Umbilical cord (tissue), 1 donor: ENCODE measurements at regions not wholly inside any gene's neighbourhood (a gene's known extent, or its start where the extent isn't known, plus 50 kb on each side); places are given as distances from the start of the nearest gene placed in this dataset.
A peak's percentile ranks its signal among the peaks of the same experiment; 100 is the strongest.

Experiments
- DNase-seq: peaks from one replicate; pipeline ENCODE4 v3.0.0-alpha.2; 2015; ENCODE audit warnings: low spot score

DNA sequence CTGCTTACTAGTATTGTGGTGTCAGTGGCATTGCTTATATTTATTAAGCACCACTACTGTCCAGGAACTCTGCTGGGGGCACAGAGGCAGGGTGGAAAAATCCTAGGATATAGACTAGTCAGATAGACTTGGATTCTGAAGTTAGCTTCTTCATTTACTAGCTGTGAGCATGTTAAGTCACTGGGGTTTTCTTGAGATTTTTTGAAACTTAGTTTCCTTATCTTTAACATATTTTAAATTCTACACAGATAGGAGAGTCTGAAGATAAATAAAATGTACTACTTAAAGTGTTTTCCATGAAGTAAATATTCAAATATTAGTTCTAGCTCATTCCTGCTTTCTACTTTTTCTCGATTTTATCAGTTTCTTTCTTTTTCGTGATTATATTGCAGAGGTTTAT, 196.9 kb upstream of the GRID2 start:
- DNase-seq: peak; percentile 41

DNA sequence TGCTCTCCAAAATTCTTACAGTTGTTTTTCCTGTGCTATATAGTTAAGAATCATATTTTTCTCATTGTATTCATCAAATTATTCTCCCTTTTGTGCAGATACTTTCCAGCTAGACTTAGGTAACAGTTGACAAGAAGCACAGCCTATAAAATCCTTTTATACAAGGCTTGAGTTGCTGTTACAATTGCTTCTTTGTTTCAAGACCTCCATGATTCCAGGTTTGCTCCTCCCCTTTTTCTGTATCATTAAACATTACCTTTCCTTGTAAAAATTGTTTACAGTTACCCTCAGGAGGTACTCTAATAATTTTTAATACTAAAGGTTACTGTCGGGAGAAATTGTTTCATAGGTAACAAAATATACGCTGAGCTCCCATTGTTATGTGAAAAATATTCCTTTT, 192.3 kb upstream of the GRID2 start:
- no peak for DNase-seq

DNA sequence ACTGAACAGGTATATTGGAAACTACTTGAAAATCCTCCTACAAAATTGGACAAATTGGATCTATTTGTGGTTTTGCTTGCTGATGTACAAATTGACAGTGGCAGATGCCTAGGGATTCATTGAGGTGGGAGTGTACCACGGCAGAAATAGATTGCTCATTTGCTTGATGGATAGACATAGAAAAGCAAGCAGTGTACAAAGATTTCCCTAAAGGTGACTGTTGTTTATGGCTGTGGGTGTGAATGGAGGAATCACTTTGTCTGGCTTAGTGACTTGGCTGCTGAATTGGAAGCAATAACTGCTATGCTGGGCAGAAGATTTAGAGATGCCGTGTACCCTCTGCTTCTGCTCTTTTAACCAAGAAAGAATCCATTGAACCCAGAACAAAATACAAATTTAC, 191.0 kb upstream of the GRID2 start:
- no peak for DNase-seq

DNA sequence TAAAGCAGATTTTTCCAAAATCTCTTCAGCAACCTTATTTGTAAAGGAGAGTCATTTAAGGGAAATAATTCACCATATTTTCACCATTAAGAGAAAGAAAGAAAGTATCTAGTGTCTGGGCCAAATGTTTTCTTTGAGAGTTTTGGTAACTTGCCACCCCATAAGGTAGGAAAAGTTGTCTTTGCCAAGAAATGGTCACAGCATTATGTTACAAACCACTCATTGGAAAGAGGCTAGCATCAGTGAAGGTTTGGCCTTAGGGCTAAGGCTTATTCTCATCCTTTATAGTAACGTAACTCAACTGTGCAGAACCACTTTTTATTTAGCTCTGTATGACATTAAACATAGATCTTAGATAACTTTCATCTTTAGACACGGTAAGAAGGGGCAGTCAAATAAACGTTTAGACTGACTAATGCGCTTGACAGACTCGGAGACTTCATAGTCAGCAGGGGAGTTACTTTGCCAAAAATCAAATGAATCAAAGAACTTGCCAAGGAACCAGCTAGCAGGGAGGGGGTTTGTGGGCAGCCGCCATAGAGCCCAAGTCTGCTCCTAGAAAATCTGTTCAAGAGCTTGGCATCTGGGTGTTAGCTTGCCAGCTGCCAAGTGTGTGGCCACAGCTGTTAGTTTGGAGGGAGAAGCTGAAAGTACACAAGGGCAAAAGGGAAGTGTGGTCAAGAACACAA, 182.8 kb upstream of the GRID2 start:
- no peak for DNase-seq

DNA sequence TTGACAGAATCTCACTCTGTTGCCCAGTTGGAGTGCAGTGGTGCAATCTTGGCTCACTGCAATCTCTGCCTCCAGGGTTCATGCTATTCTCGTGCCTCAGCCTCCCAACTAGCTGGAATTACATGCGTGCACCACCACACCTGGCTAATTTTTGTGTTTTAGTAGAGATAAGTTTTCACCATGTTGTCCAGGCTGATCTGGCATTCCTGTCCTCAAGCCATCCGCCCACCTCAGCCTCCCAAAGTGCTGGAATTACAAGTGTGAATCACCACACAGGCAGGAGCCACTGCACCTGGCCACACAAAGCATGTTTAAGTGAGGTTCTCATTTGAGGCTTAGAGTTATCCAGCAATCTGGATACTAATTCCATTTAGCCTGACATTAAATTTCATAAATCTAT, 180.9 kb upstream of the GRID2 start:
- no peak for DNase-seq

DNA sequence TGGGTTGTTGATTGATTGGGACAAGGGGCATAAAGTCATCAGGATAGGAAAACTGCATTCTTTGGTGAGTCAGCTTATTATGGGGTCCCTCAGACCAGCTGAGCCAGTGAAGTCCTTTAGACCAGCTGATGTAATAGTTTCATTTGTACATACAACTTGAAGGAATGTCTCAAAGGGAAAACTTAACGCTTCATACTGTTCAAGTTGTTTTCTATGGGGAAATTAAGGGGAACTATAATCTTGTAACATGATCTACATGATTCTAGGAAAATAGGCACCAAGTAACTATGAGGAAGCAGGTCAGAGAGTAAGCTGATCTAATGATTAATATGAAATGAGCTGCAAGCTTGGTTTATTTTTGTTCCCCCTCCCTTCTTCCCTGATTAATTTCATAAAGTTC, 175.1 kb upstream of the GRID2 start:
- DNase-seq: no peak

DNA sequence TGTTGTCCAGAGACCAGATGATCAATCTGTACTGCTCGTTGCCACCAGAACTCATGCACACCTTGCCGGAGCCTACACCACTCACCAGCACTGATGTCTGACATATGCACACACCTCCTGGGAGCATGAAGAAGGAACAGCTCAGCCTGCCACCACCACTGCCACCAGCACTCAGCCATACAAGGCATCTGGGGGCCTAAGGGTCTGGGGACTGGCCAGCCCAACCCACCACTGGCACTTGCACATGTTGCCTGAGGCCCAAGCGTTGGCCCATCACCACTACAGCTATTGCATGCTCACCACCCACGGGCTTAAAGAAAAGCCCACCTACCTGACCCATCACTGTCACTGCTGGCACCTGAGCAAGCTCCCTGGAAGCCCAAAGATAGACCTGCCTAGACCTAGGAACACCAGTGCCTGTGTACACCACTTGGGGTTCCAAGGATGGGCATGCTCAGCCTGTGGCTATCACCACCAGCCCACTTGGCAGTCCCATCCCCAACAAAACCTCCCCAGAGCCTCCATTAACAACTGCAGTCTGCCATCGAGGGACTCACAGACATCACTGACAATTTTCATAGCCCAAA, 174.3 kb upstream of the GRID2 start:
- no peak for DNase-seq

DNA sequence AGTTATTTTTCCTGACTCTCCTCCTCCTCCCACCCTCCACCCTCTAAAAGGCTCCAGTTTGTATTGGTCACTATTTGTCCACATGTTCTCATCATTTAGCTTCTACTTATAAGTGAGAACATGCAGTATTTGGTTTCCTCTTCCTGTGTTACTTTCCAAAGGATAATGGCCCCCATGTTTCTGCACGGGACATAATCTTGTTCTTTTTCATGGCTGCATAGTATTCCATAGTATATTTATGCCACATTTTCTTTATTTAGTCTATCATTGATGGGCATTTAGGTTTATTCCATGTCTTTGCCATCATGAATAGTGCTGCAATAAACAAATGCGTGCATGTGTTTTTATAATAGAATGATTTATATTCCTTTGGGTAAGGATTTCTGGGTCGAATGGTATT, 167.3 kb upstream of the GRID2 start:
- no peak for DNase-seq

DNA sequence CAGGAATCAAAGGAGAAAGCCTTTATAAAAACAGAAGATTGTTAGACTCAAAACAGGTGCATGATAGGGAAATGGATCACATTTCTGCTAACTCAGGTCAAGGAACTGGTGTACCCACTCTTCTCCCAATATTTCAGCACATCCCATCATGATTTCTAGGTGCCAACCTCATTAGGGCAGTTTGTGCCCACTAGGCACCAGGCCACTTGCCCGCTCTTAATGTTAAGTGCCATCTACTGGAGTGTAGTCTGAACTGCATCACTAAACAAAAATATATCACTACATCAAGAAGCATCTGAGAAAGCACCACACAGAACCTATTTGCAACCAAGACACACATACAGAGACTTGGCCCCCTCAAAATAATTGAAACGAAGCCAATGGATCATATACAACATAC, 140.4 kb upstream of the GRID2 start:
- DNase-seq: no peak

DNA sequence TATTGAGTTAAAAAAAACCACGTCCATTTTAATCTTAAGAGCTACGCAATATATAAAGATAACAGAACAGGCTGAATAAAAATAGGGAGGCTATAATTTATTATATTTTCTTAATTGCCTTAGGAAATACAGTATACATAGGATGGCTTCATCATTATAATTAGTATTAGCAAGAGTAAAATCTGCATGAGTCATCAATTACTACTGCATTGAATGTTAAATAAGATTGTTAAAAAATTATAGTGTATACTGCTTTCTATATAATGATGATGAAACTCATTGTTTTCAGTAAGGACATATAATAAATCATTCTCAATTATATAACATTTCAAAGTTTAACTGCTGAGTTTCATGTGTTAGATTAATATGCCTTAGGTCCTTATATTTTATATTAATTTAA, 133.4 kb upstream of the GRID2 start:
- no peak for DNase-seq

DNA sequence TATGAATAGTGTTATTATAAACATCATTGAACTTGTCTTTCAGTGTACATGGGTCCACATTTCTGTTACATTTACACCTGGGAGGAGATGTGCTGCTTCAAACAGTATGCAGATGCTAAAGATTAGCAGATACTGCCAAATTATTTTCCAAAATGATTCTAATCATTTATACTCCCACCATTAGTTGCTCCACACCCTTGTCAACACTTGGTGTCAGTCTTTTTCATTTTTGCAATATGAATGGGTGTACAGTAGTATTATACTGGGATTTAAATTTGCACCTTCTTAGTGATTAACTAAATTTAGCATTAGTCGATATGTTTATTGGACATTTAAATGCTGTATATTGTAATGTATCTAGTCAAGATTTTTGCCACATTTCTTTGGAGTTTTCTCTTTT, 131.6 kb upstream of the GRID2 start:
- DNase-seq: no peak

DNA sequence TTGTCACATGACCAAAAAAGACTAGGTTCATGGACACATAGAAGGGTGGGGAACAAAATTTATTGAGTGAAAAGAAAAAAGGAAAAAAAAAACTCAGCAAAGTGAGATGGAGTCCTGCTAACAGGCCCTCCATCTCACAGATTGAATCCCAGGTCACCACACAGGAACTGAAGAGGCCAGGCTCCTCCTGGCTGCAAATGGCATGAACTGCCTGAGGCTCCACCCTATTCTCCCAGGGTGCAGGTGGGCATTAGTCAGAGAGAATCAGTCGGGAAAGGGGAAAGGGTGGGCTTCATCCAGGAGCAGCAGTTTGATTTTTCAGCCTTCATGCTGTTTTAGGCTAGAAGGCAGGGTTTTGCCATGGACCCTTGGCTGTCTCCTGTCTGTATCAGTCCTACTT, 128.5 kb upstream of the GRID2 start:
- DNase-seq: no peak

DNA sequence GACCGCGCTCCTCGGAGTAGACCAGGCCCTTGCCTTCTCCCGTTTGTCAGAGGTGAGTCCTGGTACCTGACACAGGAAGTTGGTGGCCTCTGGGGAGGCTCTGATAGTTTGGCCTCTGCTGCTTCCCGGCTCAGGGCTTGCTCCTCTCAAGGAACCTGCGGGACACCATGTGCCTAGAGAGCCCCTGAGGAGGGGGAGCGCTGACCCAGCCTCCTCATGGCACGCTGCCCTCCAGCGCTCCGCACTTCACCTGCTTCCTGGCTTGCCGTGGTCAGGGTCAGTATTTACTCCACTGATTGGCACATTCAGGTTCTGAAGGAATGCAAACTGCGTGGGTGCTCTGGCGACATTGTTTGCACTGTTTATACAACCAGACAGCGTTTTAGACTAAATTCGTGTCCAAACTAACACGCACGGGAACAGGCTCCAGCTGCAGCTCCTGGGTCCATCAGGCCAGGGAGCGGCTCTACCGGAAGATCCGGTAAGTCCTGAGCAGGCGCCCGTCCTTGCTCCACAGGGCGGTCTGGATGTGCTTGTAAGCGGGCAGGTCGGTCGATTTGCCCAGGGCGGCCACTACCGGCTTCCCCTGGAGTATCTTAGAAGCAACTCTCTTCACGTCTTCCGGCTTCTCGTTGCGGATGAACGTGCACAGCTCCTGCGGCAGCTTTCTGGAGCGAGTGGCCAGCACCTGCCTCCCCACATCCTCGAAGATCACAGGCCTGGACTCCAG, 121.6 kb upstream of the GRID2 start:
- DNase-seq: no peak

DNA sequence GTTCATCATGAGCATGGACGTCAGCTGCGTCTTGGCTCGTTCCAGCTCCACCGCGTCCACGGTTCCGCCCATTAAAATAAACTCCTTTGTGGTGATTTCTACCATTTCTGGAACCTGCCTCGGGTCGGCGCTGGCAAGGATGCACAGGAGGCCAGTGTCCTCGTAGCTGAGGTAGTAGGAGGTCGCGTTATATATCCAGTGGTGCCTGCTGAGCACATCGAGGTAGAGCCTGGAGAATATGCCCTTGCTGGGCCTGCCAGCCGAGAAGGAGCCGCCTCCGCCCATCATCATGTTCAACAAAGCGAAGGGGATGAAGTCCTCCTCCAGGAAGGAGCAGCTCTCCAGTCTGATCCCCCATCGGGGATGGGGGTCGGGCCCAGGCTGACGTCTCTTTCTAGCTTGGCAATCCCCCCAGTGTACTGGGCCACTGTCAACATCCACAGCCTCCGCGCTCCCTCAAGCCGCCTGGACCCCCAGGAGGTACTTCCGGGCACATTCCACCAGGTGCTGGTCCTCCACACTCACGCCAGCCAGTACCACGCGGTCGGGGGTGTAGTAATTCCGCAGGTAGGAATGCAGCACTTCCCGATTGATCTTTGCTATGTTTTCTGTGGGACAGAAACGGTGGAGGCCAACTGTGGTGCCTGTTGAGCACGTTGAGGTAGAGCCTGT, 120.9 kb upstream of the GRID2 start:
- DNase-seq: no peak

DNA sequence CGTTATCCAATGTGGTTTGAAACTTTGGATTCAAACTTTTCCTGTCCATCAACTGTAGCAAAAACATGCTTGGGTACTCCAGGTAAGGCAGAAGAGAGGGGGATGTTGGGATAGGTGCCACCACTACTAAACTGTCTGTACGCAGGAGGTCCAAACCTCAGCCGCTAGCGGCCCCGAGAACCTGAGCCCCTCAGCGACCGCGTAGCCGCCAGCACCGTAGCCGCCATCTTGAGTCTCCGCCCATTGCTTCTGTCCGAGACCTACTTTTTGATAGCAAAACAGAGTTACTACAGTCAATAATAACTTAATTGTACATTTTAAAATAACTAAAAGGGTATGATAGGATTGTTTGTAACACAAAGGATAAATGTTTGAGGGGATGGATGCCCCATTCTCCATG, 119.9 kb upstream of the GRID2 start:
- DNase-seq: no peak

DNA sequence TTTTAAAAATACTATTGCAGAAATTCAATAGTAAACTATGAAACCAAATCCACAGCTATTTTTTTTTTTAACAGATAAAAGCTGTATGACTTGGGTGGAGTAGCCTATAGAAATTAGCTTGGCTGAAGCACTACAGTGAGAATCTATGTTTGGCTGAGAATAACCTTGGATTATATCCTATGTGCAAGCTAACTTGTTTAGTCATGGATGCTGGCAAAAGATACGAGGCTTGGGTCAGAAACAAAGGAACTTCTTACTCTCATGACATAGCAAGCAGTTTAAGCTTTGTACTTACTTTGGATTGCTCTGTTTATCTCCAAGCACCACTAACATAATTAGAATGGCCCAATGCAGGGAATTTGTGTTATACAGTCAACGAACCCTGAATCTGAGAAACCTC, 119.2 kb upstream of the GRID2 start:
- peak; percentile 6 for DNase-seq

DNA sequence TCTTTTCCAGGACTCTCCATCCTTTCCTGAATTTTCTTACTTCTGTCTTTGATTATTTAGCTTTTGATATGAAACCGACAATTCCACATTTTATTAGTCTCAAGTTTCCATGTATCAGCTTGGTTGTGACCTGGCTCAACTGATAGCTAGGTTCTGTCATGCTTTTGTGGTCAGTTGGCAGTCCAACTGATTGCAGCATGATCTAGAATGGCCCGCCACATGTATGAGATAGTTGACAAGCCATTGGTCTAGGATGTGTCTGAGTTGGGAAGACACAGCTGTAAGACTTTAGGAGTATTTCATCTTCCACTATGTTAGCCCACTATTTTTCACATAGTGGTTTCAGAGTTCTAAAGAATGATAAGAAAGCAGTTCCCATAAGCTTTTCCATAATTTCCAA, 117.5 kb upstream of the GRID2 start:
- no peak for DNase-seq

DNA sequence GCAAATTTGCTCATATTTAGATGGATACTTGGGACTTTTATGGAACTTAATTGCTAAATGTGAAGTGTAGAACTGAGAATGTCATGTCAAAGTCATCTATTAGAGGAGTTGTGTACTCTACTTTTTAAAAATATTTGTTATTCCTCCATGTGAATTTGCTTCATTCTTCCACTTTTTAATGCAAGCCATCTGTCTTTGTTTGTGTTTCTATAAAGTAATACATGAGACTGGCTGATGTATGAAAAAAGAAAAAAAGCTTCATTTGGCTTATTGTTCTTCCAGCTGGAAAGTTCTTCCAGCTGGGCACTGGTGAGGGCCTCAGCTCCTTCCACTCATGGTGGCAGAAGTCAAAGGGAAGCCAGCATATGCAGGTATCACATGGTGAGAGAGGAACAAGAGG, 114.6 kb upstream of the GRID2 start:
- DNase-seq: no peak

DNA sequence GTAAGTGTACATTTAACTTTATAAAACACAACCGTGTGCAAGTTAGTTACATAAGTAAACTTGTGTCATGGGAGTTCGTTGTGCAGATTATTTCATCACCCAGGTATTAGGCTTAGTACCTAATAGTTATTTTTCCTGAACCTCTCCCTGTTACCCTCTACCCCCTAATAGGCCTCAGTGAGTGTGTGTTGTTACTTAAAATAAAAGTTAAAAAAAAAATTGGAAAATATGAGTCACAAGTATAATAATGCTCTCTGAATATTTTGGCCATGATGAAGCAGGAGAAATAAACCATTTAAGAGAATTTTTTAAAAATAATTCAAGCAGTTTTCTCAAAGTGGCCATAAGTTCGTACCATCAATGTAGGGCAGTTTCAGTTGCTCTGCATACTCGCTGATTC, 105.1 kb upstream of the GRID2 start:
- DNase-seq: no peak

DNA sequence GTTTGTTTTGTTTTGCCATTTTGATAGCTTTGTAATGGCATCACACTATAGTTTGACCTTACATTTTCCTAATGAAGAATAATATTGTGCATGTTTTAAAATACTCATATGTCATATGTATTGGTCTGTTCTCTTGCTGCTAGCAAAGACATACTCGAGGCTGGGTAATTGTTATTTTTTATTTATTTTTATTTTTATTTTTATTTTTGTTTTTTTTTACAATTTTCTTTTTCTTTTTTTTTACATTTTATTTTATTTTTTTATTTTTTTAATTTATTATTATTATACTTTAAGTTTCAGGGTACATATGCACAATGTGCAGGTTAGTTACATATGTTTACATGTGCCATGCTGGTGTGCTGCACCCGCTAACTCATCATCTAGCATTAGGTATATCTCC, 104.6 kb upstream of the GRID2 start:
- no peak for DNase-seq

DNA sequence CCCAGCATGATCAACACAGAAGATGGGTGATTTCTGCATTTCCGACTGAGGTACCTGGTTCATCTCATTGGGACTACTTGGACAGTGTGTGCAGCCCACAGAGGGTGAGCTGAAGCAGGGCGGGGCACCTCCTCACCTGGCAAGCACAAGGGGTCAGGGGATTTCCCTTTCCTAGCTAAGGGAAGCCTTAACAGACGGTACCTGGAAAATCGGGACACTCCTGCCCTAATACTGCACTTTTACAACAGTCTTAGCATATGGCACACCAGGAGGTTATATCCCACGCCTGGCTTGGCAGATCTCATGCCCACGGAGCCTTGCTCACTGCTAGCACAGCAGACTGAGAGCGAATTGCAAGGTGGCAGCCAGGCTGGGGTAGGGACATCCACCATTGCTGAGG, 92.9 kb upstream of the GRID2 start:
- DNase-seq: no peak

DNA sequence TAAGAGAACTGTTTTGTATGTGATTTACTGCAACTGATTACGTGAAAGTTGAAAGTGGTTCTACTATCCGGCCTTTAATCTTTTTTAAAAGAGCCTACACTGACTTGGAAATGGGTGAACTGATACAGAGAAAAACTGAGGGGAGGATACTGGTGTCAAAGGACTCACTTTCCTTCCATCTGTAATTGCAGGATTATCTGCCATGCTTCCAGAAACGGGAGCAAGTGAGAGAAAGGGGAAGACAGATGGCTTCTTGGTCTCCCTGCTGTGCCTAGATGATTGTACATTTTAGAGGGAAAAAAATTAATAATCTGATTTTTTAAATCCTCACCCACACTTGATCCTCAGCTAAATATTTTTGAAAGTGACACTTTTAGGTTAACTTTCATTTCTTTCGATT, 88.3 kb upstream of the GRID2 start:
- DNase-seq: no peak

DNA sequence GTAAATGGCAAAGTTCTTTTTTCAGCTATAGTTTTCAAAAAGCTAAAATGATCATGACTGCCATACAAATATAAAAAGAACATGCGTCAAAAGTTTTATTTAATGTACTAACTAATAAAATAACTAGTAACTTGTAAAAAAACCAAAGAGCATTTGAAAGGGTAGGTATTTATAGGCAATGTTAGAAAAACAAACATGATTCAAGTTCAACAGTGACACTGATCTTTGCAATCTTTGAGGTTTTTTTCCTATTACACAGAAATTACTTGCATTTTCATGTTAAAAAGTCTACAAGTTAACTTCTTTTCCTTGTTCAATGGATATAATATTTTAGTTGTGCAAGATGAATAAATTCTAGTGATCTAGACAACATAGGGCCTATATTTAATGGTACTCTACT, 72.3 kb upstream of the GRID2 start:
- no peak for DNase-seq
